OCI-LY7 (cell line): ENCODE measurements at regions not wholly inside any gene's neighbourhood (a gene's known extent, or its start where the extent isn't known, plus 50 kb on each side); places are given as distances from the start of the nearest gene placed in this dataset.

ENCODE experiments used
- EZH2phosphoT487 ChIP-seq: fragments of 200-600 bp; sonication (generic); IDR thresholded peaks from 2 replicates; pipeline ENCODE4 v1.6.1; 2018; ENCODE audit warnings: low read depth, borderline replicate concordance, mild to moderate bottlenecking, mixed run types, antibody characterized with exemption, low read length, moderate library complexity, mixed read lengths
- TF ChIP-seq, protein P1 (sequence below): fragments of 200-600 bp; sonication (generic); conservative IDR thresholded peaks from 2 replicates; pipeline ENCODE4 v1.5.1; 2014; ENCODE audit warnings: mild to moderate bottlenecking, antibody characterized with exemption, low read length, moderate library complexity, mixed read lengths

DNA sequence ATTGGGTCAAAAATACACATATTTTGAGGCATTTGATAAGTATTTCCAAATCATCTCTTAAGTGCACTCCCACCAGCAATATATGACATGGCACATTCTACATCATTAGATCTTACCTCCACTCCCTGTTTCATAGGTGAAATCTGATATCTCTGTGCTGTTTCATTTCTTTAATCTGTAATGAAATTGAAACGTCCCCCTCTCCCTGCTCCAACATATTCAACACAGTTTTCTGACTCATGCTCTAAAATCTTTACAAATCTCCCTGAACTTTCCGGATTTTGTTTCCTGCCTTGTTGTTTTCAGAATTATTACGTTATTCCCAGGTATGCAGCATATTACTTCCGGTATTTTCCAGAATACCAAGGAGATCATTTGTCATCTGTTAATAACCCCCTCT lies 66.1 kb upstream of the AKT3 start:
- TF ChIP-seq, protein P1, sequence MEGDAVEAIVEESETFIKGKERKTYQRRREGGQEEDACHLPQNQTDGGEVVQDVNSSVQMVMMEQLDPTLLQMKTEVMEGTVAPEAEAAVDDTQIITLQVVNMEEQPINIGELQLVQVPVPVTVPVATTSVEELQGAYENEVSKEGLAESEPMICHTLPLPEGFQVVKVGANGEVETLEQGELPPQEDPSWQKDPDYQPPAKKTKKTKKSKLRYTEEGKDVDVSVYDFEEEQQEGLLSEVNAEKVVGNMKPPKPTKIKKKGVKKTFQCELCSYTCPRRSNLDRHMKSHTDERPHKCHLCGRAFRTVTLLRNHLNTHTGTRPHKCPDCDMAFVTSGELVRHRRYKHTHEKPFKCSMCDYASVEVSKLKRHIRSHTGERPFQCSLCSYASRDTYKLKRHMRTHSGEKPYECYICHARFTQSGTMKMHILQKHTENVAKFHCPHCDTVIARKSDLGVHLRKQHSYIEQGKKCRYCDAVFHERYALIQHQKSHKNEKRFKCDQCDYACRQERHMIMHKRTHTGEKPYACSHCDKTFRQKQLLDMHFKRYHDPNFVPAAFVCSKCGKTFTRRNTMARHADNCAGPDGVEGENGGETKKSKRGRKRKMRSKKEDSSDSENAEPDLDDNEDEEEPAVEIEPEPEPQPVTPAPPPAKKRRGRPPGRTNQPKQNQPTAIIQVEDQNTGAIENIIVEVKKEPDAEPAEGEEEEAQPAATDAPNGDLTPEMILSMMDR = no peak
- TF ChIP-seq EZH2phosphoT487 = no peak
